SK-N-MC (cell line): ENCODE measurements at regions not wholly inside any gene's neighbourhood (a gene's known extent, or its start where the extent isn't known, plus 50 kb on each side); places are given as distances from the start of the nearest gene placed in this dataset.
"Not testable (repeated sequence)": the region's sequence is repeated elsewhere in the genome, so short reads cannot be mapped to it uniquely, and the experiment has no call there.

Experiments used
- EZH2 ChIP-seq: fragments of 200-600 bp; sonication (generic); IDR thresholded peaks from one replicate; pipeline ENCODE4 v1.6.1; 2017; ENCODE audit warnings: antibody characterized with exemption
- FOXP2 ChIP-seq: optimal IDR thresholded peaks from 2 replicates; pipeline ENCODE3; 2011; ENCODE audit warnings: mild to moderate bottlenecking, moderate library complexity; ENCODE audit not compliant: insufficient read depth; ENCODE audit errors: extremely low read length, control extremely low read depth
- POLR2AphosphoS5 ChIP-seq: IDR thresholded peaks from 2 replicates; pipeline ENCODE4 v1.6.1; 2012; ENCODE audit warnings: mild to moderate bottlenecking, low read depth, low read length, borderline replicate concordance

DNA sequence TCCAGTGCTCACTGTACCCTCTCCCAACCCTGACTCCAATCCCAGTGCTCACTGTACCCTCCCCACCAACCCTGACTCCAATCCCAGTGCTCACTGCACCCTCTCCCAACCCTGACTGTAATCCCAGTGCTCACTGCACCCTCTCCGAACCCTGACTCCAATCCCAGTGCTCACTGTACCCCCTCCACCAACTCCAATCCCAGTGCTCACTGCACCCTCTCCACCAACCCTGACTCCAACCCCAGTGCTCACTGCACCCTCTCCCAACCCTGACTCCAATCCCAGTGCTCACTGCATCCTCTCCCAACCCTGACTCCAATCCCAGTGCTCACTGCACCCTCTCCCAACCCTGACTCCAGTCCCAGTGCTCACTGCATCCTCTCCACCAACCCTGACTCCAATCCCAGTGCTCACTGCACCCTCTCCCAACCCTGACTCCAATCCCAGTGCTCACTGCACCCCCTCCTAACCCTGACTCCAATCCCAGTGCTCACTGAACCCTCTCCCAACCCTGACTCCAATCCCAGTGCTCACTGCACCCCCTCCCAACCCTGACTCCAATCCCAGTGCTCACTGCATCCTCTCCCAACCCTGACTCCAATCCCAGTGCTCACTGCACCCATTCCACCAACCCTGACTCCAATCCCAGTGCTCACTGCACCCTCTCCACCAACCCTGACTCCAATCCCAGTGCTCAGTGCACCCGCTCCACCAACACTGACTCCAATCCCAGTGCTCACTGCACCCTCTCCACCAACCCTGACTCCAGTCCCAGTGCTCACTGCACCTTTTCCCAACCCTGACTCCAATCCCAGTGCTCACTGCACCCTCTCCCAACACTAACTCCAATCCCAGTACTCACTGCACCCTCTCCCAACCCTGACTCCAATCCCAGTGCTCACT is 136.3 kb upstream of the ZNF618 start:
- TF ChIP-seq EZH2, POLR2AphosphoS5, FOXP2: not testable (repeated sequence)
